ENCODE measurements at regions not wholly inside any gene's neighbourhood (a gene's known extent, or its start where the extent isn't known, plus 50 kb on each side); places are given as distances from the start of the nearest gene placed in this dataset. TPM values are rescaled to one million over a fixed set of nuclear protein-coding genes. Genes with fewer than 3 reads are reported as not detected.

DNA sequence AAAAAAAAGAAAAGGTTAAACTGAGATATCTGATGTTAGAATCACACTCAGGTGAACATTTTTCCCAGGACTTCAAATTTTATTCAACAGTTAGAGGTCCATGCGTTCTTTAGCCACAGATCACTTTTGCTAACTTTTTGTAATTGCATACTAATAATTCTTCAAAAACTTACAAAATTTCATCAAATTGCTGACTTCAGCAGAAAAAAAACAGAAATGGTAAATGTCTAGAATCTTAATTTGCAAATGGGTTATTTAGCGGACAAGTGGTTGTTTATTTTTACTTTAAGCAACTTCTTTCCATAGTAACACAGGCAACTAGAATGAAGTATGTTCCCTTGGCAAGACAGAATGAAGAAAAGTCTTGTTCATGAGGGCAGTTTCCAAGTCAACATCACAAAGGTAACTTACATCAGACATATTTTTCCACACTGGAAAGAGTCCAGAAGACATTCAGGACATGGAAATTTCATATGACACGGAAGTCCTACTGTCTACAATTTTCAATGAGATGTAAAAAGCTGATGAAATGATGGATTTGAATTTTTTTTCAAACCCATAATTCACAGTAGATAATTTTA lies 62.5 kb upstream of the SOX5 start:
- Mint-ChIP-seq H3K4me1 (no peaks in the 10 kb centered on the region), H3K27ac (no peak overlapping the region), H3K4me3 (no peak overlapping the region), H3K36me3 (no peaks in the 10 kb centered on the region), H3K9me3 (no peaks in the 10 kb centered on the region), H3K27me3 (no peaks in the 10 kb centered on the region)
- POLR2A ChIA-PET = no interaction called here
- DNase-seq = no peak
- no peak for ATAC-seq (ENCODE audit: low read depth)

DNA sequence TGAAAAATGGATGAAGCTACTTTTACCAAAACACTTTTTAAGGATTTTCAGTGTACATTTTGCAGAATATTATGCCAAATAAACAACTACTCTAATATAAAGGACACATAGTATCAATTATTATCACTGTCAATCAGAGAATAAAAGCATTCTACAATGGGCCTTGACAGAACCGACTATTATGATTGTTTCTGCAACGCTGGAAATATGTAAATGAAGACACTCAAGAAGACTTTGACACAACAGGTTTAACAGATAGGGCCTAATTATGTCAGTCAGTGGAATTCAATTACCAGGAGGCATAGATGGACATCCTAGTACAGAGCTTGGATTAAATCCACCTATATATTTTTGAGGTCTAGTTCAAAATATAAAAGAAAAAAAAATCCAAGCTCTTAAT lies 58.7 kb upstream of the SOX5 start:
- Mint-ChIP-seq H3K27ac (no peak overlapping the region), H3K4me3 (no peak overlapping the region), H3K27me3 (no peaks in the 10 kb centered on the region), H3K4me1 (no peaks in the 10 kb centered on the region), H3K9me3 (no peaks in the 10 kb centered on the region), H3K36me3 (no peaks in the 10 kb centered on the region)
- POLR2A ChIA-PET = no interaction called here
- DNase-seq = no peak
- ATAC-seq (ENCODE audit: low read depth) = no peak

Small RNAs in the stretch of these regions (microRNA-seq; reads per million reads assigned to microRNA genes)
- gene MIR920 = not detected
